WERI-Rb-1 (cell line): ENCODE measurements at regions not wholly inside any gene's neighbourhood (a gene's known extent, or its start where the extent isn't known, plus 50 kb on each side); places are given as distances from the start of the nearest gene placed in this dataset.
A peak's percentile ranks its signal among the peaks of the same experiment; 100 is the strongest.

Experiments used
- DNase-seq: peaks from one replicate; pipeline ENCODE4 v3.0.0-alpha.2; 2020
- H3K27ac ChIP-seq: fragments of 250-450 bp; sonication (Bioruptor Pico); 2 replicates; pipeline ENCODE4 v1.5.1; 2020; ENCODE audit warnings: mild to moderate bottlenecking, moderate library complexity
- H3K27me3 ChIP-seq: fragments of 250-450 bp; sonication (Bioruptor Pico); 2 replicates; pipeline ENCODE4 v1.5.1; 2021; ENCODE audit warnings: mild to moderate bottlenecking, low read depth, moderate library complexity; ENCODE audit not compliant: insufficient read depth, severe bottlenecking
- H3K36me3 ChIP-seq: fragments of 250-450 bp; sonication (Bioruptor Pico); 2 replicates; pipeline ENCODE4 v1.5.1; 2020; ENCODE audit warnings: mild to moderate bottlenecking, moderate library complexity
- H3K4me3 ChIP-seq: 2 replicates; pipeline ENCODE4 v1.5.1; 2011; ENCODE audit warnings: low read depth, mild to moderate bottlenecking, control low read depth, low read length
- H3K9me3 ChIP-seq: fragments of 250-450 bp; sonication (Bioruptor Pico); 2 replicates; pipeline ENCODE4 v1.5.1; 2021; ENCODE audit warnings: mild to moderate bottlenecking, moderate library complexity; ENCODE audit not compliant: severe bottlenecking
- CTCF ChIP-seq: IDR thresholded peaks from 2 replicates; pipeline ENCODE4 v1.5.1; 2011; ENCODE audit warnings: low read depth, mild to moderate bottlenecking, control low read depth, inconsistent platforms, low read length

DNA sequence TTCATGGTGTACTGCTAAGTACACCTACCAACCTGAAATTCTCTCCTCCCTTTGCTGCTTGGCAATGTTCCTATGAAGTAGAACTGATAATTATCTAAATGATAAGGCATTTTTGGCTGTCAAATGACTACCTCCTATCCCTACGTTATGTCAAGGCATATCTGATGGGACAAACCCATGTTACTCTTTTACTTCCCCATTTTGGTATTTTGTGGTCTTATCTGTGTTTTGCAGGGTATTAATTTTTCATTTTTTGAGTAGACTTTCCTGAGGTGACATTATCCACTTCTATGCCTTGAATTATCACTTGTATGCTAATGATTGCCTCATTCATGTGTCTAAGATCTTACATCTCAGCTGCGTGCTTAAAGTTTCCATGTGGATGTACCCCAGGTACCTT is 499.6 kb upstream of the B3GALT2 start:
- TF ChIP-seq CTCF, result no peak
- DNase-seq, result no peak
- Histone ChIP-seq H3K4me3 (no peak overlapping the region), H3K27ac (no peak overlapping the region), H3K36me3 (no peaks in the 10 kb centered on the region), H3K9me3 (no peaks in the 10 kb centered on the region), H3K27me3 (no peaks in the 10 kb centered on the region)

- Histone ChIP-seq H3K27me3 (no peaks in the 10 kb centered on the region), H3K36me3 (no peaks in the 10 kb centered on the region), H3K9me3 (no peaks in the 10 kb centered on the region), H3K4me3 (no peak overlapping the region), H3K27ac (no peak overlapping the region)
- no peak for TF ChIP-seq CTCF
- no peak for DNase-seq
Observed at GRCh38 chr1:193681422-193681821, 495.0 kb upstream of the B3GALT2 start.

DNA sequence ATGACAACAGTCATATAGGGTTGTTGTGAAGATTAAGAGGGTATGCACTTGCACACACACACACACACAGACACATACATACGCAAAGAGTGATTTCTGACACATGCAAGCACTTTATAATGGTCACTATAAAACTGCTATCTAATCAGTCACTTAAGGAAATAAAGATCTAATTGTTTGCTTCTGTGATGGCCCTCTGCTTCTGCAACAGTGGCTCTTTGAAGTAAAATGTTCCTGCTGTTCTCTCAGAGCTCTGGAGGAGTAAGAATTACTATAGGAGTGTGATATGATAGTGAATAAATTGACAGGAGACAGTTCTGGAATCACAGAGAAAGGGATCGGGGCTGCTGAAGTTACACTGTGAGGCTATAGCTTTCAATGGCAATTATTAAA is 494.5 kb upstream of the B3GALT2 start:
- Histone ChIP-seq H3K4me3 (no peak overlapping the region), H3K9me3 (no peaks in the 10 kb centered on the region), H3K27me3 (no peaks in the 10 kb centered on the region), H3K36me3 (no peaks in the 10 kb centered on the region), H3K27ac (peak overlapping the region; percentile 4; the same call in 1 of the 2 replicates)
- TF ChIP-seq CTCF, result no peak
- DNase-seq, result no peak

DNA sequence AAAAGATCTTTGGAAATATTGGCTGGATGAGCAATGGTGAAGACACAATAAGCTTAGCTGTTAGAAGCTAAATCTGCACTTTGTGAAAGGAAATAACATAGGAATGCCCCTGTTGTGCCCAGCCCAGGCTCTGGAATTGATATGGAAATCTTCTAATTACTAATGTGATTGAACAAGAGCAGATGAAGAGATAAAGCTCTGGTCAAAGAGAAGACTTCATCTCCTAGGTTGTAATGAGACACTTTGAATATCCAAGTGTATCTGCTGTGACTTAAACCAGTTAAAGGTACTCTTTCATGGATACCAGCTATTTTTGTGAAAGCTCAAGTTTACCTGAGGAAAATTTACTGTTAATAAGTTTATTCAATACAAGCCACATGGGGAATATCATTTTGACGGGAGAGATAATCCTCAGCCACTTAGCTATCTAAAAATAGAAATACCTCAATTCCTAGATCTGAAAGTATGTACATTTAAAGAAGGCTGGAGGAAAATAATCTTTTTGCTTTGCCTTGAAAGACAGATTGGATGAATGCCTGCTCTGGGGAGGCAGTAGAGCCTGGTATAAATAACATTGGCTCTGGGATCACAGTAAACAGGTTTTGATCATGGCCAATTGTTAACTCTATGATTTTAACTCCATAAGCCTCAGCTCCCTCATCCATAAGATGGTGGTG is 494.0 kb upstream of the B3GALT2 start:
- Histone ChIP-seq H3K9me3 (no peaks in the 10 kb centered on the region), H3K27ac (peak overlapping the region; percentile 4; the same call in 1 of the 2 replicates), H3K36me3 (no peaks in the 10 kb centered on the region), H3K4me3 (no peak overlapping the region), H3K27me3 (no peaks in the 10 kb centered on the region)
- no peak for DNase-seq
- TF ChIP-seq CTCF, result no peak

DNA sequence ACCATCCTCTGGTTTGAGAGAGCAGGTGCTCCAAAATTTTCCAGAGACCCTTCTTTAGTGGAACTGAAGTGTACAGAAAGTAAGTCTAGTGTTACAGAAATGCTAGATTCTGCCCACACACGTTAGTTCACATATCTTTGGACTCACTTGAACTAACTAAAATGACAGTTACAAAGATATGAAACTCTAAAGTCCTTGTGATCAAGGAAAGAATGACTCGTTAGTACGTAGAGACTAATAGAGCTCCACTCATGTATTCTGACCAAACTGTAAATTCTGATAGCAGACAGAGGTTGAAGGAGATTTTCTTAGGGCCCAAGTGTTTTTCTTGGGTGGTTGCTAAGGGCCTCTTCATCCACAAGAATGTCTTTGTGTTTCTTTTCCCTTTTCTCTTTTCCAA is 491.5 kb upstream of the B3GALT2 start:
- TF ChIP-seq CTCF, result no peak
- H3K27me3 ChIP-seq, result no peaks in the 10 kb centered on the region
- no peaks in the 10 kb centered on the region for H3K9me3 ChIP-seq
- H3K36me3 ChIP-seq, result no peaks in the 10 kb centered on the region
- H3K27ac ChIP-seq, result no peak overlapping the region
- no peak overlapping the region for H3K4me3 ChIP-seq
- DNase-seq, result no peak

GRCh38 chr1:193676996-193677549 is 490.7 kb upstream of the B3GALT2 start:
- TF ChIP-seq CTCF, result no peak

More at GRCh38 chr1:193676996-193677549, 490.7 kb upstream of the B3GALT2 start:
- Histone ChIP-seq H3K27me3 (no peaks in the 10 kb centered on the region), H3K4me3 (no peak overlapping the region), H3K27ac (no peak overlapping the region), H3K9me3 (no peaks in the 10 kb centered on the region), H3K36me3 (no peaks in the 10 kb centered on the region)
- no peak for DNase-seq
